Inflammatory macrophage treated with lipopolysaccharide for 4 hours (primary cell): ENCODE measurements at regions not wholly inside any gene's neighbourhood (a gene's known extent, or its start where the extent isn't known, plus 50 kb on each side); places are given as distances from the start of the nearest gene placed in this dataset.

Experiments used
- DNase-seq: peaks from one replicate; pipeline ENCODE4 v3.0.0-alpha.2; 2020

DNA sequence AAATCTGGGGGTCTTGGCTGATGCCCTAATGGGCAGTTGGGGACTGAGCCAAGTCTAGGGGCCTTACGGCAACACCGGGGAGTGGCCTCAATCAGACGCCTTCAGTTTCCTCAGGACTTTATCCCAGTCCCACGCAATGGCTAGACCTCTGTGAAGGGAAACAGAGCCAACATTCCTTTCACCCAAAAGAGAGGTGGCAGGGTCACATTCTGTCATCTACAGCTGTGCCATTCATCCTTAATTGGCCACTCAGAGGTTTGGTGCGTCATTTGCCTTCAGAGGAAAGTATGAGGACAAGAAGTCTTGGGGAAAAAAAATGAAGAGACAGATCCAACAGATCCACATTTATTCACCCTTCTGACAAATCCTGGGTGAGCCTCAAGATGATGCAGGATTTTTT is 166.9 kb upstream of the AVPR1A start:
- no peak for DNase-seq

DNA sequence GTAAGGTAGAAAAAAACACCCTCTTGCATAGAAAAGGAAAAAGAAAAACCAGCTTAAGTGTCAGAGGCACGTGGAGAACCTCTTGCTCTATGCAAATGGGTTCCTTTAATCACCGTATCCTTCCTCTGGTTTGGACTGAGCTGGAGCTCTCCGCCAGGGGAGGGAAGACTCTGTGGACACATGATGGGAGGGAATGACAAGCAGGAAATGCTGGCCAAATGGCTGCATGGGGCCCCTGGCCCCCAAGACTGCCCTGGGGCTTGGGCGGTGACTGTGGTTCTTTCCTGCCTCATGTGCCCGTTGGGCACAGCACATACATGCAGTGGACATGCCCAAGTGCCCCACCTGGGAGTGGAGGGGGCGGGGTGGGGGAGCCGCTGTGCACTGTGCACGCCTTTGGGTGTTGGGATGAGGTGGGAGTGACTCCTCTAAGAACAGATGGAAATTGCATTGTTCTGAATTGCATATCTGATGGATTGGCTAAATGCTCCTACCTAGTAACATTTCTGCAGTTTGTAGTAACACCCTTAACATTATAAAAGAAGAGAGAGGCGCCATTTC is 166.4 kb upstream of the AVPR1A start:
- no peak for DNase-seq

DNA sequence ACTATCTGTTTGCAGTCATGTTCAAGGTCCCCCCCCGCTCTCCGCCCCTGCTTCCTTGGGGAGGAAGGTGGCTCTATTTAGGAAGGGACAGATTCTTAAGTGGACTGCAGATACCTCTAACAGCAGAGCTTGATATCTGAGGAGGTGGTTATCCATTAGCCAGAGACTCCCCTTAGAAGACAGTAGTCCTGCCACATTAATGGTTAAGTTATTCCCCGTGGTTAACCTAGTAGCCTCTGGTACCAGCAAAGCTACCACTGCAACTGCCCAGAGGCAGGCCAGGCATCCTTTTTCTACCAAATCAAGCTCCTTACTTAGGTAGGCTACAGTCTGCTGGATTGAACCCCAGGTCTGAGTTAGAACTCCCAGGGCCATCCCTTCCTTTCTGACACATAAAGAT is 162.1 kb upstream of the AVPR1A start:
- DNase-seq = no peak

DNA sequence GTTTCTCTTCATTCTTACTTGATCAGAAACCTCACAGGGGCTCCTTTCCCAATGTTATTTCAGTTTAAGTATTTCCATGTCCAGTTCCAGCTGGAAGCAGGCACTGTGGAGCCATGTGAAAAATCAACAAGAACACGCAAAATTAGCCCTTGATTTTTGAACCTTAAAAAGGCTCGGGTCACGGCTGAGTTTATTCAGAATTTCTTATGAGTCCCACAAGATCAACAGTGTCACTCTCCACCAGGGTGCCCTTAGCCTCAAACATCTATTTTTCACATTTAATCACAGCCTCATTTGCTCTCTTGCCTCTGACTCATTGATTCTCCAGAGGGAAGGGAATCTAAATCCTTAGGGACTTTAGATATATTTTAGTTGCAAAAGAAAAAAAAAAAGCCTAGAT is 157.7 kb upstream of the AVPR1A start:
- no peak for DNase-seq

DNA sequence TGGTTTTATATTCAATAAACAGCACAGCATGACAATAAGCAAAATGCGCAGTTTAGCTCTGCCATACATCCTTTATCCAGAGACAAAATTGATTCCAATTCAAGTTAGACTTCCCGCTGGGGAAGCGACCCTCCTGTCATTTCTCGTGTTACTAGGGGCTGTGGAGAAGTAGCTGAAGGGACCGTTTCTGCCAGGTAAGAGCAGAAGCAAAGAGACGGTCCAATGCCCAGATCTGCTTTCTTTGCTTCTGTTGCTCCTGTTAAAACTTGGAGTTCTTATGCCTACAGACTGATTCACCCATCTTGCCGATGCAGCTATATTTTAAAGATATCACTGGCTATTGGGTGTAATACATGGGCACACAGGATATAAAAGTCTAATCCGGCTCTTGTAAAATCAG is 156.8 kb upstream of the AVPR1A start:
- no peak for DNase-seq

DNA sequence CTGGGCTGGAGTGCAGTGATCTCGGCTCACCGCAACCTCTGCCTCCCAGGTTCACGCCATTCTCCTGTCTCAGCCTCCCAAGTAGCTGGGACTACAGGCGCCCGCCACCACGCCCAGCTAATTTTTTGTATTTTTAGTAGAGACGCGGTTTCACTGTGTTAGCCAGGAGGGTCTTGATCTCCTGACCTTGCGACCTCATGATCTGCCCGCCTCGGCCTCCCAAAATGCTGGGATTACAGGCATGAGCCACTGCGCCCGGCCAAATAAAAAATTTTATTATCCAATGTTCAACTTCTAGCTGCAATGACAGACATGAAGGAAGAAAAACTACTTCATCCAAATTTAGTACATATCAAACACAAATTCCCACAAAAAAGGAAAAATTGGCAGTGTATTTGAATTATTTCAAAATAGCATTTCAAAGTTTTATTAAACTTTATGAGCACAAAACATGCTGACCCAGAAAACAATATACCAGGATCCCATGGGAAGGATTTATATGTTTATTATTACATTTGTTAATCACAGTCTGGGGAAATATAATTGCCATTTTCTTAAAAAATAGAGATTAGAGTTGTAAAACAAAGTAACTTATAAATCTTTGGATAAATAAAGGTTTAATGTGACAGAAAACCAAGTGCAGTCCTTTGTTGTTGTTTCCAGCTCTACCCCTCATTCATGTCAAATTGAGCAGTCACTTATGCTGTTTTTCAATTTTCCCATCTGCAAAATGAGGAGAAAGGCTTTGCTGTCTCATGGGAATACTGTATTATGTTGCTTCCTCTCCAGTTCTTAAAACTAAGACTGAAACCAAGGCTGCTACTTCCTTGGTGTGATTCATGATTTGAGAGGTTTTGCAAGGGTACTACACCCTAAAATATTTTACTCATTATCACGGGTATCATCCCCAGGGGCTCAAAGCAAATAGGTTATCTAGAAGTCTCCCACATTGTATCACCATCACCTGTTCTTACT is 155.2 kb upstream of the AVPR1A start:
- peak; percentile 11 for DNase-seq

DNA sequence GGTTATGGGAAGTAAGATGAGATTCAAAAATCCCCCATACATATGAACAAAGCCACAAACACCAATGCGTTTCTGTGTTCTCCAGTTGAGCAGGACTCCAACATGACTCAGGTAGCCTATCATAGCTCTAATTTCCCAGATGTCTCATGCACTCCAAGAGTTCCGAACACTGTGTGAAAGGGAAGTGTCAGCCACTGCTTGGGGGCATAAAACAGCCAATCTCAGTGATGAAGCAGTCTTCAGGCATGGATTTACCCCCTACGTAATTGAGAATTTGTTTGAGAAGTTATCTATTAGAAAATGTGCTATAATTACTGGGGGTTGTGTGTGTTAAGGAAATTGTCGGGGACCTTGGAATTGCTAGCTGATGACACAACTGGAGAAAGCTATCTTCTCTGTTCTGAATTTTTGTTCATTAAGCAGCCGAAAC is 153.9 kb upstream of the AVPR1A start:
- no peak for DNase-seq

DNA sequence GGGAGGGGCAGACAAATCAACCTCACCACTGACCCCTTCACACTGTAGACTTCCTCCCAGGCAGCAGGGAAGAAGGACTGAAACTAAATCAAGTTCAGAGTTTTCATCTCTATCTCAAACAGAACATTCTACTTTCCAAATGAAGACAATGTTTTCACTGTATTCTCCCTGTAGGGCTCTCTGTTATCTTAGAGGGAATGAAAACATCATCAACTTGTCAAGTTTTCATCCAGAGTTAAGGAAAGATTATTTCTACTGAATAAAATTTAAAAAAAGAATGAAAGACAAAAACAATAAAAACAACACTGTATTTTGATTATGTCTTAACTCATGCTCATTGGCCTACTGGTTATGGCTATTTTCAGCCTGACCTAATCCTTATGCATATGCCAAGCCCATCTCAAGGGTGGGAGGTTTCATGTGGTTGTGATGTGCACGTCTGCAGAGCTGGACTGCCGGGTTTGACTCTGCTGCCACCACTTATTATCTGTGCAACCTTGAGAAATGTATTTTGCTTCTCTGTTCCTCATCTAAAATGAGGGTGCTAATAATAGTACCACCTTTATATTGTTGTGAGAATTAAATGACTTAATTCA is 152.0 kb upstream of the AVPR1A start:
- no peak for DNase-seq

DNA sequence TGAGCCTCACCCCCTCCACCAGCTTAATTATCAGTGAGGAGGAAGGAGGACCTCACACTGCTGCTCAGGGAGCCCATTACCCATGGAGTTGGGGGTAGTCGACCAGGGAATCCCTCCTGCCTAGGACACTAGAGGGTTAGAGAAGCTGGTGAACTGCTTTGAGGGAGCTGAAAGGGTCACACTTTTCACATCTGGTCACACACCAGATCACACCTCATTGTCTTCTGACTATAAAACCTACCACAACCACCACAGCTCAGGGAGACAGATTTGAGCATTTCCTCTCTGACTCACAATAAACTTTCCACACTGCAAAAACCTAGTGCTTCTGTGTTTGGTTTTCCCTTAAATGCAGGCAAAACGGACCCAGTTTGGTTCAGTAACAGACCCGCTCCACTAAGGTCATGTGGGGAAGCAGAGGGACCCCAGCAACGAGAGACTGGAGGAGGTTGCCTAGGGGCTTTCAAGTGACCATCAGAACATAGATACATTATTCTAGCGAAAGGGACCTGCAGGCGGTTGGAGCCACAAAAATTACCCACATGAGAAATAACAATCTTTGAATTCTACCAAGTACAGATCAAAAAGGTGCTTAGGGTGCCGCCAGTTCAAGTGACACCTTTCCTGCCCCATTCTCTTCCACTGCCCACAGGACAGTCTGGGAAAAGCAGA is 151.4 kb upstream of the AVPR1A start:
- DNase-seq = no peak

DNA sequence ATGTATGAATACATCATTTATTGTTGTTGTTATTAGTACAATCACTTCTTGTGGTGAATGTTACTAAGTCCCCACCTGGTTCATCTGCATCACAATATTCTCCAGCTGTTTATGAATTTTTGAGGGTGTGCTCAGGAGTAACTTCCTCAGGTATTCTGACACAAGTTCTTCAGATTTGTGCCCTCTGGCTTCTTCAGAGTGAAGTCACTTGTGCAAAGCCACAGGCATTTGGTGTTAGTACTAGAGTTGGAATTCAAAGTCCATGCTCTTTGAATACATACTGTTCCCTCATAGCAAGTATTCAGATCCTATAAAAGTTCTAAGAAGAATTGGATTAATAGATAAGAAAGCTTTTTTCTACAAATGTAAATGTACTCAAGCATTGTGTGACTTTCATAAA is 150.3 kb upstream of the AVPR1A start:
- no peak for DNase-seq

DNA sequence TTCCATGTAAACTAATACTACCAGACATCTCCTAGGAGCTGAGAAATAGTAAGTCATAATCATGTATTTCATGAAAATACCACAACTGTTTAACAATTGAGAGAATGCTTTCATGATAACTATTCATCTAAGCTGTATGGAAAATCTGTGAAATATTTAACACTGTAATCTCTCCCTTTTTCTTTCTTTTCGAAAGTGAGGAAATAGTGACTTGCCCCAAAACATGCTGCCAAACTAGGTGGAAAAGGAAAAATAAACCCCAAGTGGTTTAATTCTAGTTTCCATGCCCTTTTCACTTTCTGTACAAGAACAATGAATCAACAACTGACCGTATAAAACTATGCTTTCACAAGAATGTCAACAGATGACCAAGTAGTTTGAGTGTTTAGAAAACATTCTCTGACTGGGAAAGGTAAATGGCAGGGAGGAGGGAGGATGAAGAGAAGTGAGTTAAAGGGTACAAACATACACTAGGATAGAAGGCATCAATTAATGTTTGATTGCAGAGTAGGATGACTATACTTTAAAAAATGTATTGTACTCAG is 147.5 kb upstream of the AVPR1A start:
- no peak for DNase-seq

DNA sequence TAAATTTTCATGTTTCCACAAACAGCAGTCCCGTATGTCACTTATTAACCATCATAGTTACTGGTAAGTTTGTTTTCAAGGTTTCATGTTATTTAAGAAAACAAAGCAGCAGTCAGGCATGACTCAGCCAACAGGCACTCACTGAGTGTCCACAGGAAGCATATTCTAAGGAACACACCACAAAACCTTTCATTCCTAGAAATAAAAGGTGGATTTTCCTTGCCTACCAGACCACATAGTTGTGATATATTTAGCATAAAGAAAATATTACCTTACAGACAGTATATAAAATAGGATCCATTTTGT is 143.3 kb upstream of the AVPR1A start:
- no peak for DNase-seq

DNA sequence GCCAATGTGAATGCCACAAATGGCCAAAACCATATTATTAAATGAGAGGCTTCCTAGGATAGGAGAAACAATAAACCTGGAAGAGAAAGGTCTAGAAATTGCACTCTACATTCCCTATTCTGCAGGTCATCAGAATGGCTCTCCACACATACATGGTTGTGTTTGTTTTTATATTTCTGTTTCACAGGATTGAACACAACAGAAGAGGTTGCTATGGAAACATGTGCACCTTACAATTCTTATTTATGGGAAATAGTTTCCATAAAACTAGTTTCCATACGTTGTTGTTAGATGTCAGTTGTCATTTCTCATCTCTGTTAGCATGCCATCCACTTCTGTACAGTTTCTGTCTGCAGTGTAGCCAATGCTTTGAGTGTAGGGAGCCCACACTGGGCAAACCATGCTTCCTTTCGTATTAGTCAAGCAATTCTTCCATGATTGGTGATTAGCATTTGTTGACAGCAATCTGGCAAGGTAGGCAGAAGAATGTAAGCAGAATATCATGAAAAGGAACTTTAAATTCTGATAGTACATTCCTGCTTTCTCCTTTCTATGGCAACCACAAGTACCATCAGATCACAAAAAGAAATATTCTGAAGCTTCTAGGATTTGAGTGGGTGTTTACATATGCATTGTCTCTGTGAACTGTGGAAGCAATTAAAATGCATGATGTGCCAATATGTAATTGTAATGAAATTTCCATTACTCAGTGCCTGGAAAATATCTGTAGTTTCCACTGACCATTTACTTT is 141.6 kb upstream of the AVPR1A start:
- DNase-seq = no peak

DNA sequence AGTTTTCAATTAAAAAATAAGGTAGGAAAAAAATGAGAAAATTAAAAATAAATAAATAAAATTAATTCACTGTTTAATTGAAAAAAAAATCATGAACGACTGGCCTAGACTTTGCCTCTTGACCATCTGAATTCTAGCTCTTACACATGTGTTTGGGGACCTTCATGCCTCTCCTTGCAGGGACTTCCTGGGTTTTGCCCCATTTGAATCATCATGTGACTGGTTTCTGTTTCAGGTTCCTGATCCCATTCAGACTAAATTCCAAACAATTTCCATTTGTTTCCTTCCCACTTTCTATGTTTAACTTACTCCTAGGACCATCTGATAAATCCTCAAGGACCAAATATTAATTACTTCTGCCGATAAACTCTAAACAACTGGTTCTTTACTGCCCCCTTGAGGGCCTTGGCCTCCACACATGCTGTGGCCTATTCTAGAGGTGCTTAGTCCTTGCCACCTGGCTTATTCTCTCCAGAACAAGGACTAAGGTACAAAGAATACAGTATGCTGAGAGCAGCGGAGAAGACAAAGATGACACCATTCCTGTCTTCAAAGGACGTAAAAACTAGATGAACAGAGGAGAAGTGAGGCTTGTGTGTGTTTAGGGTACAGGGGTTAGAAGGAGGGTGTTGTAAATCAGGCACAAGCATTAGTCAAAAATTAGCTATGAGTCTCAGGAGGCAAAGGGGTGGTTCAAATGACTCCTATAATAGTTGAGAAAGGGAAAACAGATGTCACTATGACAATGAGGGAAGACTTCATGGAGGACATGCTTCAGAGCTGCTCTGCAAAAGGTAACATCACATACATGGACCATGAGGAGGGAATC is 125.8 kb upstream of the AVPR1A start:
- DNase-seq = peak; percentile 10

DNA sequence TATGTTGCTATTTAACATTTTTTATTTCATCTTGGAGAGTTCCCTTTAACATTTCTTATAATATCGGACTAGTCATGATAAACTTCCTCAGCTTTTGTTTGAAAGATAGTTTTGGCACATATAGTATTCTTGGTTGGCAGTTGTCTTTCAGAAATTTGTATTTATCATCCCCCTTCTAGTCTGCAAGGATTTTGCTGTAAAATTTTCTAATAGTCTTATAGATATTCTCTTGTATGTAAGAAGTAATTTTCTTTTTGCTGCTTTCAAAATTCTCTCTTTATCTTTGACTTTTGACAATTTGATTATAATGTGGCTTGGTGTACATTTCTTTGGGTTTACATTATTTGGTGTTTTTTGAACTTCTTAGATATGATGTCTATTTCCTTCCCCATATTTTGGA is 116.0 kb upstream of the AVPR1A start:
- no peak for DNase-seq

DNA sequence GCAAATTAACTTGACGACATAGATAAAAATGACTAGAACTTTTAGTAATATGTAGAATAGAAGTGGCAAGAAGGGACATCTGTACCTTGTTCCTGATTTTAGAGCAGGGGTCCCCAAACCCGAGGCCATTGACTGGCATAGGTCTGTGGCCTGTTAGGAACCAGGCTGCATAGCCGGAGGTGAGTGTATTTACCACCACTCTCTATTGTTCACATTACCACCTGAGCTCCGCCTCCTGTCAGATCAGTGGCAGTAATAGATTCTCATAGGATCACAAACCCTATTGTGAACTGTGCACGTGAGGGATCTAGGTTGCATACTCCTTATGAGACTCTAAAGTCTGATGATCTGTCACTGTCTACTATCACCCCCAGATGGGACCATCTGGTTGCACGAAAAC is 113.6 kb upstream of the AVPR1A start:
- no peak for DNase-seq

DNA sequence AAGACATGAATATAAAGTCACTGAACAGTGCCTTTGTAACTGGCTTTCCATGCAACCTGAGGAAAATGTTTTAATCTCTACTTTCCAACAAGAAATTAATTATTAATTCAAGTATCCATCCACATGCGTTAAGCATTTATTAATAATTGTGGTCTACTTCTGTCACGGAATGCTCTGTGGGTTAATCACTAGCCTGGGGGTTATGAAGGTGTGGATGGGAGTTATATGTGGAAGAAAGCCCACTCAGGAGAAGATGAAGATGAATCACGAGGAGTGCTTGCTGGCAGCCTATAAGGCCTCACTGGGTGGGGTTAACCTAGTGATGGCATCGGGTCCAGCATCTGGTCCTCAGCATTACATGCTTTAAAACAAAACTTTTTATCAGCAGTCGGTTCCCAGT is 99.5 kb upstream of the AVPR1A start:
- DNase-seq = no peak

DNA sequence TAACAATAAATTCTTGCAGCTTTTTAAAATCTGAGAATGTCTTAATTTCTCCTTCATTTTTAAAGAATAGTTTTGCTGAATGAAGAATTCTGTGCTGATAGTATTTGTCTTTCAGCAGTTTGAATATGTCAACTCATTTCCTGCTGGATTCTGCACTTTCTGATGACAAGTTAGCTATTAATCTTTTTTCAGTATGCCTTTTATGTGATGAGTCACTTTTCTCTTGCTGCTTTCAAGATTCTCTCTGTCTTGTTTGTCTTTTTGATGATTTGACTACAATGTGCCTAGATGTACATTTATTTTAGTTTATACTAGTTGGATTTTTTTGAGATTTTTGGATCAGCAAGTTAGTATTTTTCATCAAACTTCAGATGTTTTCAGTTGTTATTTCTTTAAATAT is 87.9 kb upstream of the AVPR1A start:
- no peak for DNase-seq

DNA sequence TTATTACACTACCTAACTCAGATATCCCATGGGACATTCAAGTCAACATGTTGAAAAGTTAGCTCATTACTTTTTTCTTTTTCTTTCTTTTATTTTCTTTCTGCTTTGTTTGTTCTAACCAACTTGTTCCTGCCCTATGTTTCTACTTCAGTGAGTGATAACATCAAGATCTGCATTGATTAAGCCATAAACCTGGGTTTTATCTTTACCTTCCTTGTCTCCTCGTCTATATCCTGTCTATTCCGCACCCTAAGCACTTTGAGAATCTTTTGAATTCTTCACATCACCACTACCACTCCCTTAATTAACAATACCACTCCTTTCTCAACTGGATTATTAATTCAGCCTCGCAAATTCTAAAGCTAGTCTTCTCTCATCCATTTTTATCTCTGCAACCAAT is 81.9 kb upstream of the AVPR1A start:
- no peak for DNase-seq

DNA sequence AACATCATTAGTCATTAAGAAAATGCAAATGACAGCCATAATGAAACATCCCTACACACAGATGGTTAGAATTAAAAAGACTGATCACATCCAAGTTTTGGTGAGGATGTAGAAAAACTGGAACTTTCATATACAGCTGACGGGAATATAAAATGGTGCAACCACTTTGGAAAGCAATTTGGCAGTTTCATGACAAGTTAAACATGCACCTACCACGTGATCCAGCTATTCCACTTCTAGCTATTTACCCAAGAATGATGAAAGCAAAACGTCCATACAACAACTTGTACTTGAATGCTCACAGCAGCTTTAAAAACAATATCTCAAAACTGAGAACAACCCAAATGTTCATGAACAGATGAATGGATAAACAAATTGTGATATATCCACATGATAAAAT is 77.9 kb upstream of the AVPR1A start:
- no peak for DNase-seq

DNA sequence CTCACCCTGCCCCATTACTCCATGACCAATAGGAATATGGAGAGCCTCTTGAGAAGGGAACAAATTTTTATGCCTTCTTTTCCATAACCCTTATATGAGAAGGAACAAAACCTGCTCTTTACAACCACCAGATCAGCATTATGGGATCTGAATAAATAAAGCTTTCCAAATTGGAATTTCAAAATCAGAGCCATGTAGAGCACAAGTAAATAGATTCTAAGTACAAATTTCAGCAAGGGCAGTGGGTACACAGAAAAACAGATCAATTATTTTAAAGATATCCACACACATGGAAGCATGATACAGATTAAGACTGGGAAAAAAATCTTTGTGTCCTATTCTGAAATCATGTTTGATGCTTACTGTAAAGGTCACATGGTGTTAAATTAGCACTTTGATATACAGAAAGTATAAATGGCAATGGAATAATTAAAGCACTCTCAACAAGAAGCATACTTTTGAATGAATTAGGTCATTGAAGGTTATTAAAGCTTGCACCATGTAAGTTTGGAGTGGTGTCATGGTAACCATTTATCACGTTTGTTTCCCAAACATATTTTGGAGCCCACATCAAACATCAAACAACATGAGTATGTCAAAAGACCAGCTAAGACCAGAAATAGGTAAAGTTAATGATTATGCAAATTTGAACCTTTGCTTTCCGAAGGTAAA is 75.9 kb upstream of the AVPR1A start:
- DNase-seq = no peak
